ENCODE measurements at regions not wholly inside any gene's neighbourhood (a gene's known extent, or its start where the extent isn't known, plus 50 kb on each side); places are given as distances from the start of the nearest gene placed in this dataset.

GRCh38 chr7:68423356-68423755 is 1174.9 kb upstream of the AUTS2 start (continued):
- no peak for TF ChIP-seq IKZF3 (tag by site-specific recombination; IDR thresholded peaks at IDR 0.05)
- no peak for TF ChIP-seq ZNF138 (tag by site-specific recombination; IDR thresholded peaks at IDR 0.05; ENCODE audit: borderline replicate concordance)

- Histone ChIP-seq H3K4me1 (ENCODE audit: control insufficient read depth, insufficient read depth, low read length) (no peaks in the 10 kb centered on the region), H3K4me3 (ENCODE audit: low read depth, low read length) (no peak overlapping the region), H3K36me3 (ENCODE audit: control insufficient read depth in 2 of 2, insufficient read depth in 1 of 2, low read length in 2 of 2) (no peaks in the 10 kb centered on the region), H3K27ac (ENCODE audit: extremely low read depth, low read depth, low read length) (no peak overlapping the region), H3K9me3 (ENCODE audit: control insufficient read depth, insufficient read depth, low read depth, low read length) (no peaks in the 10 kb centered on the region)
- POLR2A ChIA-PET: no interaction called here
- TF ChIP-seq ZNF398 (tag by site-specific recombination; IDR thresholded peaks at IDR 0.05): no peak
- CTCF ChIA-PET: no interaction called here
Observed at GRCh38 chr7:68424658-68425297, 1173.5 kb upstream of the AUTS2 start.

GRCh38 chr7:68425377-68425776 is 1172.9 kb upstream of the AUTS2 start:
- no peaks in the 10 kb centered on the region for H3K4me1 ChIP-seq (ENCODE audit: control insufficient read depth, insufficient read depth, low read length)
- TF ChIP-seq ZSCAN23 (tag by site-specific recombination; IDR thresholded peaks at IDR 0.05) (no peak), PATZ1 (tag by site-specific recombination; IDR thresholded peaks at IDR 0.05) (no peak), ZNF302 (tag by site-specific recombination; IDR thresholded peaks at IDR 0.05; ENCODE audit: low read depth) (no peak), ZNF501 (tag by site-specific recombination; IDR thresholded peaks at IDR 0.05) (no peak), ZNF571 (tag by site-specific recombination; IDR thresholded peaks at IDR 0.05) (no peak)
- H3K4me3 ChIP-seq (ENCODE audit: low read depth, low read length): no peak overlapping the region
- ChIA-PET CTCF (no interaction called here), POLR2A (no interaction called here)
- no peak overlapping the region for H3K27ac ChIP-seq (ENCODE audit: extremely low read depth, low read depth, low read length)
- no peaks in the 10 kb centered on the region for H3K9me3 ChIP-seq (ENCODE audit: control insufficient read depth, insufficient read depth, low read depth, low read length)
- no peaks in the 10 kb centered on the region for H3K36me3 ChIP-seq (ENCODE audit: control insufficient read depth in 2 of 2, insufficient read depth in 1 of 2, low read length in 2 of 2)

- no peak for TF ChIP-seq ZNF791 (tag by site-specific recombination; IDR thresholded peaks at IDR 0.05)
- no peak for TF ChIP-seq ZNF830 (tag by site-specific recombination; IDR thresholded peaks at IDR 0.05; ENCODE audit: low read depth)
- TF ChIP-seq ZNF76 (tag by site-specific recombination; IDR thresholded peaks at IDR 0.05; ENCODE audit: borderline replicate concordance, low read depth): no peak
- TF ChIP-seq ZSCAN18 (tag by site-specific recombination; IDR thresholded peaks at IDR 0.05): no peak
- no peak for TF ChIP-seq ZNF701 (tag by site-specific recombination; IDR thresholded peaks at IDR 0.05)
- Histone ChIP-seq H3K9me3 (ENCODE audit: control insufficient read depth, insufficient read depth, low read depth, low read length) (no peaks in the 10 kb centered on the region), H3K4me1 (ENCODE audit: control insufficient read depth, insufficient read depth, low read length) (no peaks in the 10 kb centered on the region), H3K36me3 (ENCODE audit: control insufficient read depth in 2 of 2, insufficient read depth in 1 of 2, low read length in 2 of 2) (no peaks in the 10 kb centered on the region), H3K27ac (ENCODE audit: extremely low read depth, low read depth, low read length) (no peak overlapping the region), H3K4me3 (ENCODE audit: low read depth, low read length) (no peak overlapping the region)
- ChIA-PET CTCF (no interaction called here), POLR2A (no interaction called here)
Observed at GRCh38 chr7:68429411-68430117, 1168.7 kb upstream of the AUTS2 start.

Data from HEK293 (cell line).